GM21619 (cell line): ENCODE measurements at regions not wholly inside any gene's neighbourhood (a gene's known extent, or its start where the extent isn't known, plus 50 kb on each side); places are given as distances from the start of the nearest gene placed in this dataset.
"Not testable (repeated sequence)": the region's sequence is repeated elsewhere in the genome, so short reads cannot be mapped to it uniquely, and the experiment has no call there.

ENCODE experiments used
- ATAC-seq: cut with Tn5 transposase; IDR thresholded peaks from one replicate; pipeline ENCODE4 v1.9.1; 2021; ENCODE audit not compliant: unreplicated experiment

DNA sequence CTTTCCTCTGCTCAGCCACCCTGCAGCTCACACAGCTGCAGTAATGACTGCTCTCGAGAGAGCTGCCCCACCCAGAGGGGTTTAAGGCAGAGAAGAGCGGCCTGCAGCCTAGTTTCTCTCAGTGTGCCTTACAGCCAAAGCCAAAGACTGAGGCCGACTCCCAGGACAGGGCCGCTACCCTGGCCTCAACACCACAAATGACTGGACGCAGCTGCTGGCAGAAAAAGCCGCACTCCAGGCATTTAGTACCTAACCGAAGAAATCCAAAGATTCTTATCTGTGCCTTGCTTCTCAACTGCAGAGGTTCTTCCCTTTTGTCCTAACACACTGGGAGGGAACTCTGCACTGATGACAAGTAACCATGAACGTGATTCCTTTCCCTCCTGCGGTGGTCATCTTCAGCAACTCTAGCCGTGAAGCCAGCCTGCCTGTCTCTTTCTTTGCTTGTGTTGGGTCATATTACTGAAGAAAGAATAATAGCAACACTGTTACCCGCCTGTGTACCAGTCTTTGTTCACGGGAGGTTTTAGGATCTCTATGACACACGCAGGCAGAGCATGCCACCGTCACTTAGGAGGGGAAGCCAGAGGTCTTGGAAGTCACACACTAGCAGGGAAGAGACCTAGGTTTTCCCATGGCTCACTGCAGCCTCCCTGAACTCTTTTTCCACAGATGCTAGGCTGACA lies 202.7 kb downstream of the RHOU start:
- ATAC-seq = no peak

DNA sequence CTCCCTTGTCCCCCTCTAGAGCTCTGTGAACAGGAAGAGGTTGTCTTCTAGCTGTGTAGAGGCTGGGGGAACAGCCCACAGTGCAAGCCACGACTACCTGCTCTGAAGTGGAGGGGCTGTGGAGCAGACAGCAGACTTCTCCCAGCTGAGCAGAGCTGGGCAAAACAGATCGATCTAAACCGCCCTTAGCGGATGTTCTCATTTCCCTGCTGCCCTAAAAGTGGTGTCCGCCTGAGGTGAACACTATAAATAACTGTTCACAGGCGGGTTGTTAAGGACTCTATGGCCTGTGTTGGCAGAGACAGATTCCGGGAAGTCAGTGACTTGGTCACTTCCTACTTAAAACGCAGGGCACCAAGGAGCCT lies 203.2 kb downstream of the RHOU start:
- no peak for ATAC-seq

DNA sequence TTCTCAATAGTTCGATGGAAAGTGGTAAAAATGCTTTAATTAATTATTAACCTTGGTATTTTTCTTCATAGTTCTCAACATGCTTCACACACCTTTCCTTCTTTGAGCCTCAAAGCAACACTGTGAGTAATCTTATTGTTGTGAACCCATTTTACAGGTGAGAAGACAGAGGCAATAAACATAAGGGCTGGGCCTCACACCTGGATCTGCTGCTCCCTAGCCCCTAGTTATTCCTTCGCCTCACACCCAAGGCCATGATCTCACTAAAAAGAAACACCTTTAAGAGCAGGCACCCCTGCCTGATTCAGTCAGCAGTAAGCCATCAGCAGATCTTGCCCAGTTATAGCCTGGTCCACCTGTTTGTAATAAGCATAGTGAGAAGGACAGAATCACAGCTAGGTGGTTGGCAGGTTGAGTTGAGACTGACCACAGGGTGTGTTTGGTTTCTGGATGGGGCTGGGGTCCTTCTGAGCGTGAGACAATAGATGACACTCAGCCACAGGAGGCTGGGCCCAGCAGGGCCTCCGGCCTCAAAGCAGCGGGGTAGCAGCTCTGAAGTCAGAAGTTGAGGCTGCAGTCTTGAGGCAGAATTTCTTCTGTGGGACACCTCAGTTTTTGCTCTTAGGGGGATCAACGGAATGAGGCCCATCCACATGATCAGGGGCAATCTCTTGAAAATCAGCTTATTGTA lies 203.9 kb downstream of the RHOU start:
- ATAC-seq = no peak

DNA sequence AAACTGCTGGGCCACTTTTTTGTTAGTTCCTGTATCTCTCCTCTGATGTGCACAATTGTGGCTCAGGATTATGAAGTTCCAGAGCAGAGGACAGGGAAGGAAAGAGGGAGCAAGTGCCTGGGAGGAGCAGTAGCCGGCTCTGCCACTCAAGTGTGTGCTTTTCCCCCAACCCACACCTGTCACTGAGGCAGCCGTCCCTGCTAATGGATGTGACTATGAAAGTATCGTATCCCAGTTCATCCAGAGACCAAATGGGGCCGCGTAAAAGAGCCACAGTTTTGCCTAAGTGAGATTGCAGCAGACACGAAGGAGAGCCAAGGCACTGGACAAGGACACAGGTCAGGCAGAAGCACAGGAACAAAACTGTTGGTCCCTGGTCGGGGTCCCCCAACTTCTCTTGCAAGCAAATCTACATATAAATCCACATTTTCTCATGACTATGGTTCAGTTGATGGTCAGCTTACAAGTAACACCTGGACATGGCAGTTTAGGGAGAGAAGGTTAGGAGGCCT lies 204.7 kb downstream of the RHOU start:
- no peak for ATAC-seq

DNA sequence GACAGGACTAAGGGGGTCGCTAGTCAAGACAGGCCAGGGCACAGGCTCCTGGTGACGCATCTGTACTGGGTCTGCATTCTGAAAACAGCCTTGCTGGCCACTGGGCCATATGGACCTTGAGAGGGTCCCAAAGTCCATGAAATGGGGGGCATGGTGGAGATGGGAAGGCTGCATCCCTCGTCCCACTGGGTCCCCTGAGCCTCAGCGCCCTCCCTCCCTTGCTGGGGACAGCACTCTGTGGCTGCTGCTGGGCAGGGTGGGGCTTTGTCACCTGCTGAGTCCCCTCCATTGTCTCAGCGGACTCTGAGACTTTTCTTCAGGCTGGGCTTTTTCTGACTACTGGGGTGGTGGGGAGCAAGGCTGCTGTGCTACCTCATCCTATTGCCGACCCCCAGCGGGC lies 205.2 kb downstream of the RHOU start:
- no peak for ATAC-seq

DNA sequence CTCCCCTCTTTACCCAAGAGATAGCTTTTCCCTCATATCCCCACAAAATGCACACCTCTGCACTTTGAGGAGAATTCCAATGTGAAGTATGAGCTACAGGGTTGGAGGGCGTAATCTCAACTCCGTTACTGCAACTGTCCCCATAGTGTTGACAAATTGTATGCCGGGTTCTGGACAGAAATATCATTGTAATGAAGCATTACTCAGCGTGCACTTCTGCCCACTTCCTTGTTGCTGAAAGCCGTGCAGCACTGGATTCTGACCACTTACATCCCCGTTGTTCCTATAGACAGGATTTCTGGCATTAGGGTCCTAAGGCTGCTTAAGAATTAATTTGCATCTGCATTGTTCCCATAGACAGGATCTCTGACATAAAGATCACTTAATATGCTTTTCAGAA lies 205.6 kb downstream of the RHOU start:
- no peak for ATAC-seq

DNA sequence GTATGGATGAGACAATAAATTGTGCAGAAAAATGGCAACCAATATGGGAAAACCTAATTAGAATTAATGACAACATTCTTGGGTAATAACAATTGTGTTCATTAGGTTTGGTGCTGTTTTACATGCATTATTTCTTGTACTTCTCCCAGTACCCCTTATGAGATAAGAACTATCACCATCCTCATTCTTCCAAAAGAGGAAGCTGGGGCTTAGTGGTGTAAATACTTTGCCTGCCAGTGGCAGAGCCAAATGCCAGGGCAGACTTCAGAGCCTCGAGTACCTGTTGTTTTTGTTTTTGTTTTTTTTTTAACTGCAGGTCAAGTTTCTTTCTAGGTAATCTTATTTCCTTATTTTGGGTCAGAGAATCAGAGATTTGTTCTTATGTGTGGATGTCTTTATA lies 206.4 kb downstream of the RHOU start:
- no peak for ATAC-seq

DNA sequence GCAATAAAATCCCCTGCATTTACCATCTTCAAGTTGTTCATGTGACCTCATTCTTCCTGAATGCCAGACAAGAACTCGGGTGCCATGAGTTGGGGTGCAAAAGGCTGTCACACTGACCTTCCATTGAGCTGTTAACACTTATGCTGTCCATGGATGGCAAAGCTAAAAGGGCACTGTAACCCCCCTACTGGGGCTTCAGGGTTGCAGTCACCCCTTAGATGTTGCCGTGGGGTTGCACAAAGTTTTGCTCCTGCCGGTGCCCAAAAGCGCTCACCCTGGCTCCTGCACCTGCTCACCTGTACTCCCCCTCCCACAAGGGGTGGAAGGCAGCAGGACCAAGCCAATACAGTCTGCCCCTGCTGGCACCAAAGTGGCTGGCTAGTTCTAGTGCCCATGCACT lies 208.2 kb downstream of the RHOU start:
- no peak for ATAC-seq

DNA sequence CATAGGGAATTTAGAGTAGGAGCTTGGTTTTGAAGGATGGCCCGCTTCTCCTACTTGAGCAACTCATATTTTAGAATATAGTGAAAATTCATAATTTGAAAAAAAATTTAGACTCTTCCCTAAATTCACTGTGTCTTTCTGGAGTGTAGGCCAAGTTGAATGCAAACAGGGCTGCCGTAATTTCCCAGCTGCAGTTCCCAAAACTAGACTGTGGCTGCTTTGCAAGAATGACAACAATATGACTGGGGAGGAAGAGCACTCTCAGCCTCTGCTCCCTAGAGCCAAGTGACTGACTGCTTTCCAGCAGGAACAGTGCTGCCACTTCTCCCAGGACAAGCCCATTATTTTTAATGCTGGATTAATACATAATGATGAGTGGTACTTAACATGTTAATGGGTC lies 209.0 kb downstream of the RHOU start:
- no peak for ATAC-seq

DNA sequence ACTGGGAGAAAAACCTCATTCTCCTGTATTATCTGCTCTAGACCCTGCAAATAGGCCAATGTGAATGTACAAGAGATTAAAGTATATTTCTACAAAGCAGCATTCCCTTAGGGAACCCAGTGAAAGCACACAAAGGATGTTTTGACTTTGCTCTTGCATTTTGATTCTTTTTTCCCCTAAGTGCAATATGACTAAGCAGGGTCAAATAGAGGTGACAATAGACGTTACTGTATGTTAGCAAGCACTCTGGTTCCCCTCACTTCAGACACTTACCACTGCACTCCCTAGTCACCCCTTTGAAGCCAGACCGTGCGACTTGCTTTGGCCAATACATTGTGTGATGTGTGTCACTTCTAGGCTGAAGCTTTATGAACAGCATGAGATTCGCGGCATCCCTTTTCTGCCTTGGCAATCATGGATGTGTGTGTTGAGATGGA lies 209.7 kb downstream of the RHOU start:
- no peak for ATAC-seq

DNA sequence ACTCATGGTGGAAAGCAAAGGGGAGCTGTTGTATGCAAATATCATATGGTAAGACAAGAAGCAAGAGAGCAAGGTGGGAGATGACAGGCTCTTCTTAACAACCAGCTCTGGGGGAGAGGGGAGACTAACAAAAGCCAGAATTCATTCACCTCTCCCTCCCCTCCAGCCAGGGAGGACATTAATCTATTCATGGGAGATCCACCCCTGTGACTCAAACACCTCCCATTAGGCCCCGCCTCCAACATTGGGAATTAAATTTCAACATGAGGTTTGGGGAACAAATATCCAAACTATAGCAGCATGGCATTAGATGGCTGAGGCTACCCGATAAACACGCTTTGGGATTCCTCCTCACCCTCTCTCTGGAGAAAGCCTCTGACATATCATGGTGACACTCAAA lies 210.6 kb downstream of the RHOU start:
- no peak for ATAC-seq

DNA sequence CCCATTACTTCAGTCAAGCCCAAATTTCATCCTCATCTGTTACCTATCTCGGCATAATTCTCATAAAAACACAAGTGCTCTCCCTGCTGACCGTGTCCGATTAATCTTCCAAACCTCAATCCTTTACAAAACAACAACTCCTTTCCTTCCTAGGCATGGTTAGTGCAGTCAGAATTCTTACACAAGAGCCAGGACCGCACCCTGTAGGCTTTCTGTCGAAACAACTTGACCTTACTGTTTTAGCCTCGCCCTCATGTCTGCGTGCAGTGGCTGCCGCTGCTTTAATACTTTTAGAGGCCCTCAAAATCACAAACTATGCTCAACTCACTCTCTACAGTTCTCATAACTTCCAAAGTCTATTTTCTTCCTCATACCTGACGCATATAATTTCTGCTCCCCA lies 214.3 kb downstream of the RHOU start:
- ATAC-seq = not testable (repeated sequence)

DNA sequence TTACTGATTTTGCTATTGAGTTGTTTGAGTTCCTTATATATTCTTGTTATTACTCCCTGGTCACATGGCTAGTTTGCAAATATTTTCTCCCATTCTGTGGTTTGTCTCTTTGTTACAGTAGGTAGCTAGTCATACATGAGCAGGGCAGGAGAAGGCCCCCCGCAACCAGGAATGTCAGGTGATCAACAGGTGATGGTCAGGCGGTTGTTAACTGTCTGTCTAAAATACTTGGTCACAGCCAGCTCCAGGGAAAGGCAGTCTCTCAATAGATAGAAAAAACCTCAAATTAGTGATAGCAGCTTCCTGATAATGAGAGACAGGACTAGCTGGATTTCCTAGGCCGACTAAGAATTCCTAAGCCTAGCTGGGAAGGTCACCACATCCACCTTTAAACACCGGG lies 217.9 kb downstream of the RHOU start:
- no peak for ATAC-seq

DNA sequence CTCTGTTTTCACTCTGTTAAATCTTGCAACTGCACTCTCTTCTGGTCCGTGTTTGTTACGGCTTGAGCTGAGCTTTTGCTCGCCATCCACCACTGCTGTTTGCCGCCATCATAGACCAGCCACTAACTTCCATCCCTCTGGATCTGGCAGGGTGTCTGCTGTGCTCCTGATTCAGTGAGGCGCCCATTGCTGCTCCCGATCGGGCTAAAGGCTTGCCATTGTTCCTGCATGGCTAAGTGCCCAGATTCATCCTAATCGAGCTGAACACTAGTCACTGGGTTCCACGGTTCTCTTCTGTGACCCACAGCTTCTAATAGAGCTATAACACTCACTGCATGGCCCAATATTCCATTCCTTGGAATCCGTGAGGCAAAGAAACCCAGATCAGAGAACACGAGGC lies 218.5 kb downstream of the RHOU start:
- not testable (repeated sequence) for ATAC-seq

DNA sequence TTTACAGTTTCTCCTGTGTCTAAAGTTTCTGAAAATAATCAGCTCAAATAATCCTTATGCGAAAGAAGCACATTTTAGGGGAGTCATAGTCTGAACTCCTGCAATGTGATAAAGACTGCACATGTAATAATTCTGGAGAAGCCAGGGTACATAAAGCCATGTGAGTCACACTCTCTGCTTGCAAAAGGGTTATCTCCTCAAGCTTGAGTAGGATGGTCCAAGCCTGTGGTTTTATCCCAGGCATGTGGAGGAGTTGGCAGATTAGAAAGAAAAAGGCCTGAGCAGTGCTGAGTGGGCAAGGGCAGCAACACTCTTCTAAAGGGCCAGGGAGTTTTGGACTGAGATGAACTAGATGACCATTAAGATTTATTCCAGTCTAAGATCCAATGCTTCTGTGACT lies 220.4 kb downstream of the RHOU start:
- ATAC-seq = no peak

DNA sequence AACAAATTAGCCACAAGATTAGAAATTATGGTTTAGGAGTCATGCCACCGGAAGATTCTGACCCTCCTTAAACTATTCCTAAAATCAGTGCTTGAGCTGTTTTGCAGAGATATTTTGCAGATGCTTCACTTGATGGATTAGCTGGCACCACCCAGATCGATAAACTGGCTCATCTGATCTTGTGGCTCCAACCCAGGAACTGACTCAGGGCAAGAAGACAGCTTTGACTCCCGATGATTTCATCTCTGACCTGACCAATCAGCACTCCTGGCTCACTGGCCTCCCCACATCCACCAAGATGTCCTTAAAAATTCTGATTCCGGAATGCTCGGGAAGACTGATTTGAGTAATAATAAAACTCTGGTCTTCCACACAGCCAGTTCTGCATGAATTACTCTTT lies 221.6 kb downstream of the RHOU start:
- ATAC-seq = no peak

DNA sequence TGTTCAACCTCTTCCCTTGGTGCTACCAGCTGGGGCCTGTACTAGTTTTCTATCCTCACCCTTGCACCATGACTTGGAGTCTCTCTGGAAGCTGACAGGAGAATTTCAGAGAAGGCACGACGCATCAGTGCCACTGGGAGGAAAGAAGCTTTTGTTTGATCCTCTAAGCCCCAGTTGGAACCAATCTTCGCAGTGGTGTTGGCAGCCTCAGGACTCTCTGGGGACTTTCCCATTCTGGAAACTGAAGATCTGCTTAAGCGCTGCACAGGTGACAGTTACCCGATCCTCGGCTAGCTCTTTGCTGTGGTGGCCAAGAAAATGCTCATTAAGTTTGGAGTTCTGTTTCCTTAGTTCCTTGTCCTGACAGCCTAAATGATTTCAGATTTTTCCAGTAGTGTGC lies 222.3 kb downstream of the RHOU start:
- no peak for ATAC-seq

DNA sequence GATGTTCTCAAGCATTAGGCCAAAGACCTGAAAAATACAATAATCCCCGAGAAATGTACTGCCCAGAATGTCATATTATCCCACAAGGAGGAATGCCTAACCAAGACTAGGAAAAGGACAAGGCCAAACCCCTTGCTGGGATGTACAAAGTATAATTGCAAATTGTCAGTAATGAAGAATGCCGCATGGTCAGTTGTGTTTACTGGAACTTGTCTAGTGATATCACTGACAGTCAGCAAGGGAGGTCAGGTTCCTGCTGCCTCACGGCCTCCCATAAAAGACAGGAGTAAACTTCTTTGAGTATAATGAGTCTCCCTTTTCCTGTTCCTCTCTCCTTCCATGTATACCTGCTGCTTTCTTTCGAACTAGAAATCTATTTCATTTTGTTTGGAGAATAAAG lies 222.8 kb downstream of the RHOU start:
- ATAC-seq = no peak

DNA sequence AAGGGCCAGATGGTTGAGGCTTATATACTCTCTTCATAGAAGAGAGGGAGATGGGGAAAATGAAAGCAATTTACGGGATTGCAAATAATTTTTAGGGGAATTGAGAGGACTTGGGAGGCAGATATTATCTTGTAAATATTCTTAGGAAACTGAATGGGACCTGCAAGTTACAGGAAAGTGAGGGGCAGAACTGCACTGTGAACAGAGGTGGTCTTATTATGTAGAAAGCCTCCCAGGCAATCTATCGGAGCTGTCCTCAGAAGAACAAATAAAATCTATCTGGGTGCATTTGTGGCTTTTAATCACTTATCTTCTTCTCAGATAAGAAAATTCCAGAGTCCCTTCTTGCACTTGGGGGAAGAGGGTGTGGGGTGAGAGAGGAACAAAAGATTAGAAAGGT lies 223.5 kb downstream of the RHOU start:
- no peak for ATAC-seq

DNA sequence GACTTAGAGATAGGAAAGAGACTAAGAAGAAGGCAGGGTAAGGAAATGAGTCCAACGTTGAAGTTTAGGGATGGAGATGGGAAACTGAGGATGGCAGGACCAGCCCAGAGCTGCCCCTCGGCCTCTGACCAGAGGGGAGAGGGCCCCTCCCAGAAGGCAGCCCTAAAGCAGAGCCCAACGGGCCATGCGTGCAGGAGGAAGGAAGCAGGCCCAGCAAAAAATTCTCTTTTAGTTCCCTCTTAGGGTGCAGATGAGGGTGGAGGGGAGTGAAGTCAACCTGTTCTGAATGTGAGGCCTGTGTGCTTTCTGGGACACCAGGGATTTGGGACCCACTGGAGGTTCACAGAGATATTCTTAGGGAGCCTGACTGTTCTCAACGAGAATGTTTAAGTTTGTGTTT lies 225.4 kb downstream of the RHOU start:
- no peak for ATAC-seq

DNA sequence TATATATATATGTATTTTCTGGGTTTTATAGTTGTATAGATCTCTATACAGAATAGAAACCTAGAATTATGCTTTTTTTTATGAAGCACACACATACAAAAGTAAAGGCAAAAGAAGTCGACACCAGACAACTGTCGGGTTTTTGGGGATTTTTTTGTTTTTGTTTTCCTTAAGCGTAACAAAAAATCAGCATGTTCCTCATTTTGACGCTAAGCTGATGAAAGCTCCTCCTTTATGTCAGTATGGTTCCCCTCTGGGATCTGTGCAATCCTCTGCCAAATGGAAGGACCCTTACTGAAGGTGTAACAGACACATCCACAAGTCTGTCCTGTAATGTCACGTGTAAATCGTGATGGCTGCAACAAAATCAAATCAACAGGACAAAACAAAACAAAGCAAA lies 226.2 kb downstream of the RHOU start:
- ATAC-seq = no peak

DNA sequence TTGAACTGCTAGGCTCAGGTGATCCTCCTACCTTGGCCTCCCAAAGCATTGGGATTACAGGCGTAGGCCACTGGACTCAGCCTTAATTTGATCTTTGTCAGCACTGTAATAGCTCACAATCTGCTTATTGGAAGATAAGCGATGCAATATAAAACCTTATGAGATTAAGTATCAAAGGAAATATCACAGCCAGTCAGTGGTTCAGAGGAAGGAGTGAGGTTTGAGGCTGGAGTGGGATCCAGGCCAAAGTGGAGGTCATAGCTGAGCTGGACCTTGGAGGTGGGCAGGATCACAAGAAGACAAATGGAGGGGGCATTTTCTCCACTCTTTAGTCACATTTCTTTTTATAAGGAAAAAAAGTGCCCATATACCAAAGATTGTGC lies 228.5 kb downstream of the RHOU start:
- ATAC-seq = no peak
